ENCODE measurements at regions not wholly inside any gene's neighbourhood (a gene's known extent, or its start where the extent isn't known, plus 50 kb on each side); places are given as distances from the start of the nearest gene placed in this dataset.

- Histone ChIP-seq H3K4me3 (no peak overlapping the region), H3K9me3 (no peaks in the 10 kb centered on the region), H3K36me3 (no peaks in the 10 kb centered on the region), H3K4me1 (no peaks in the 10 kb centered on the region), H3K27ac (no peak overlapping the region), H3K27me3 (no peaks in the 10 kb centered on the region)
- no peak for DNase-seq
- intact Hi-C loops (cut with DNase I), result no loop called here
- no peak for ATAC-seq
- no peak for TF ChIP-seq POLR2A (IDR thresholded peaks at IDR 0.05)
- no peak for TF ChIP-seq CTCF (IDR thresholded peaks at IDR 0.05)
Measured at GRCh38 chr6:22621701-22622100, 52.3 kb downstream of the HDGFL1 start.

DNA sequence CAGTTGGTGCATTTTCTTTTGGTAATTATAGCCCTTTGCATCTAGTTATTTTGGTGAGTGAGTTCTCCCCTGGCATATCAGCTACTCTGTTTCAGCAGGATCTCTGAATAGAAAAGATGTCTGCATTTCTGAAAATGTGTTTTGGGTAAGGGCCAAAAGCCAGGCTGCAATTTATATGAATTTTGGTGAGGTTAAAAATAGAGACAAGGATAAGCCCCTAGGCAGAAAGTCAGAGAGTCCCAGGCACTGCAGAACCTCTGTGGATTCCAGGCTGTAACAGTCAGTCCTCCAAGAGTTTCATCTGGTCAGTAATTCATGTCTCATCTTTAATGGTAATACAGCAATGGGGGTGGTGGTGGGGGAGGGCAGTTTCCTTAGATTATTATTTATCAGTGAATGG is 53.0 kb downstream of the HDGFL1 start:
- no peak overlapping the region for H3K4me3 ChIP-seq
- H3K36me3 ChIP-seq, result no peaks in the 10 kb centered on the region
- intact Hi-C loops (cut with DNase I), result no loop called here
- ATAC-seq (no peak), DNase-seq (no peak)
- H3K27ac ChIP-seq, result no peak overlapping the region
- TF ChIP-seq CTCF (IDR thresholded peaks at IDR 0.05) (no peak), POLR2A (IDR thresholded peaks at IDR 0.05) (no peak)
- H3K4me1 ChIP-seq, result no peaks in the 10 kb centered on the region
- no peaks in the 10 kb centered on the region for H3K27me3 ChIP-seq
- no peaks in the 10 kb centered on the region for H3K9me3 ChIP-seq

- TF ChIP-seq POLR2A (IDR thresholded peaks at IDR 0.05), result no peak
- no peak for TF ChIP-seq CTCF (IDR thresholded peaks at IDR 0.05)
- H3K27me3 ChIP-seq, result no peaks in the 10 kb centered on the region
- DNase-seq, result no peak
- 42% methylated on average over 3 of the region's 3 CpGs for WGBS (ENCODE audit: insufficient coverage, low coverage, low lambda C conversion rate, missing lambda C conversion rate)
- no peaks in the 10 kb centered on the region for H3K36me3 ChIP-seq
- H3K4me1 ChIP-seq, result no peaks in the 10 kb centered on the region
- intact Hi-C loops (cut with DNase I), result no loop called here
- H3K27ac ChIP-seq, result no peak overlapping the region
- H3K9me3 ChIP-seq, result no peaks in the 10 kb centered on the region
- no peak overlapping the region for H3K4me3 ChIP-seq
- ATAC-seq, result no peak
Measured at GRCh38 chr6:22622813-22623212, 53.4 kb downstream of the HDGFL1 start.

- Histone ChIP-seq H3K36me3 (no peaks in the 10 kb centered on the region), H3K4me1 (no peaks in the 10 kb centered on the region), H3K4me3 (no peak overlapping the region), H3K27ac (no peak overlapping the region), H3K9me3 (no peaks in the 10 kb centered on the region), H3K27me3 (no peaks in the 10 kb centered on the region)
- no peak for DNase-seq
- intact Hi-C loops (cut with DNase I), result no loop called here
- no peak for ATAC-seq
- TF ChIP-seq POLR2A (IDR thresholded peaks at IDR 0.05), result no peak
- TF ChIP-seq CTCF (IDR thresholded peaks at IDR 0.05), result no peak
- WGBS (ENCODE audit: insufficient coverage, low coverage, low lambda C conversion rate, missing lambda C conversion rate), result 20% methylated on average over 1 of the region's 2 CpGs
Measured at GRCh38 chr6:22627644-22628043, 58.3 kb downstream of the HDGFL1 start.

DNA sequence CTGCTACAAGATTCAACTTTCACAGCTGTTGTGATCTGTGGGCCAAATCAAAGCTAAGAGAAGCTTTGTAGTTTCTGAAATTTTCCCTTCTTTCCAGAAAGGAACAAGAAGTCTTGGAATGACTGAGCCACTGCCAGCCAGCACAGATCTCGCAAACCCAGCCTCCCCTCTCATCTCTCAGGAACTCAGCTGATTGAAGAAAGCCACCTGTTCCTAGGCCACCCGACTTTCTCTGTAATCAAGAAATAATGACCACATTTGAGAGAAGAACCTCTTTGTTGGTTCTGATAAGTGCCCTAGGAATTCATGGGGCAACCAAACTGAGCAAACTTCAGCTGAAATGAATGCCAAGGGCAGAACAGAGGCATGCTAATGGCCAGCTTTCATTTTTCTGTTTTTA is 61.7 kb downstream of the HDGFL1 start:
- intact Hi-C loops (cut with DNase I), result no loop called here
- TF ChIP-seq CTCF (IDR thresholded peaks at IDR 0.05), result no peak
- no peak for TF ChIP-seq POLR2A (IDR thresholded peaks at IDR 0.05)
- no peak for ATAC-seq

More for the DNA sequence above, 61.7 kb downstream of the HDGFL1 start:
- Histone ChIP-seq H3K27me3 (no peaks in the 10 kb centered on the region), H3K4me3 (no peak overlapping the region), H3K27ac (no peak overlapping the region), H3K36me3 (no peaks in the 10 kb centered on the region), H3K4me1 (no peaks in the 10 kb centered on the region), H3K9me3 (no peaks in the 10 kb centered on the region)
- DNase-seq, result no peak
- WGBS (ENCODE audit: insufficient coverage, low coverage, low lambda C conversion rate, missing lambda C conversion rate), result 41% methylated on average over 2 of the region's 2 CpGs

Measured in right lobe of liver (tissue), 6 donors.